WTC11 (cell line): ENCODE measurements at regions not wholly inside any gene's neighbourhood (a gene's known extent, or its start where the extent isn't known, plus 50 kb on each side); places are given as distances from the start of the nearest gene placed in this dataset.

ENCODE experiments used
- ATAC-seq: fragments of 200-7000 bp; cut with Tn5 transposase; 2 replicates; pipeline ENCODE4 v1.10.0; 2021; ENCODE audit warnings: mild to moderate bottlenecking, moderate library complexity
- CTCF ChIA-PET: fragments of 300-600 bp; sonication (Branson Sonifier 250); formaldehyde crosslinking; loops from one replicate; lab custom pipeline; 2021; ENCODE audit warnings: antibody characterized with exemption; lab: Charles Lee
- POLR2A ChIA-PET: fragments of 350-600 bp; sonication (Branson Sonifier 250); formaldehyde crosslinking; loops from one replicate; lab custom pipeline; 2021; ENCODE audit warnings: antibody characterized with exemption; lab: Charles Lee
- DNase-seq: peaks from one replicate; pipeline ENCODE4 v3.0.0; 2021; ENCODE audit warnings: low spot score
- H3K27ac Mint-ChIP-seq: 2 replicates; pipeline ENCODE4 v1.8.0; 2021; ENCODE audit warnings: mixed read lengths
- H3K27me3 Mint-ChIP-seq: 2 replicates; pipeline ENCODE4 v1.8.0; 2021; ENCODE audit warnings: low read depth, mild to moderate bottlenecking, moderate library complexity, mixed read lengths
- H3K36me3 Mint-ChIP-seq: 2 replicates; pipeline ENCODE4 v1.8.0; 2021; ENCODE audit warnings: mixed read lengths
- H3K4me1 Mint-ChIP-seq: 2 replicates; pipeline ENCODE4 v1.8.0; 2022; ENCODE audit warnings: mixed read lengths
- H3K4me3 Mint-ChIP-seq: 2 replicates; pipeline ENCODE4 v1.8.0; 2021; ENCODE audit warnings: mild to moderate bottlenecking, moderate library complexity, mixed read lengths
- H3K9me3 Mint-ChIP-seq: 2 replicates; pipeline ENCODE4 v1.8.0; 2021; ENCODE audit warnings: mixed read lengths
- AFF4 ChIP-seq: sonication (generic); formaldehyde crosslinking; IDR thresholded peaks from 2 replicates; pipeline ENCODE4 v1.8.1; 2023; ENCODE audit warnings: mild to moderate bottlenecking, missing genetic modification reagents, borderline replicate concordance
- ATF1 ChIP-seq: sonication (generic); formaldehyde crosslinking; IDR thresholded peaks from 2 replicates; pipeline ENCODE4 v1.8.1; 2023; ENCODE audit warnings: mild to moderate bottlenecking, moderate library complexity, missing genetic modification reagents
- ATF2 ChIP-seq: sonication (generic); formaldehyde crosslinking; IDR thresholded peaks from 2 replicates; pipeline ENCODE4 v1.8.1; 2022; ENCODE audit warnings: low read depth, missing genetic modification reagents, borderline replicate concordance
- E2F5 ChIP-seq: sonication (generic); formaldehyde crosslinking; IDR thresholded peaks from 2 replicates; pipeline ENCODE4 v1.8.1; 2022; ENCODE audit warnings: mild to moderate bottlenecking, moderate library complexity, missing genetic modification reagents
- EMX1 ChIP-seq: fragments of 250-450 bp; sonication (Bioruptor Pico); IDR thresholded peaks from 2 replicates; pipeline ENCODE4 v1.8.0; 2021; ENCODE audit warnings: mild to moderate bottlenecking
- ERG ChIP-seq: fragments of 250-450 bp; sonication (Bioruptor Pico); IDR thresholded peaks from 2 replicates; pipeline ENCODE4 v1.8.0; 2021; ENCODE audit warnings: mild to moderate bottlenecking
- FOXJ3 ChIP-seq: sonication (generic); formaldehyde crosslinking; IDR thresholded peaks from 2 replicates; pipeline ENCODE4 v1.9.0; 2021; ENCODE audit warnings: missing genetic modification reagents, mild to moderate bottlenecking, borderline replicate concordance
- FOXK1 ChIP-seq: sonication (generic); formaldehyde crosslinking; IDR thresholded peaks from 2 replicates; pipeline ENCODE4 v1.8.0; 2022; ENCODE audit warnings: mild to moderate bottlenecking, moderate library complexity, missing genetic modification reagents
- MXD4 ChIP-seq: fragments of 250-450 bp; sonication (Bioruptor Pico); IDR thresholded peaks from 2 replicates; pipeline ENCODE4 v1.8.0; 2021; ENCODE audit warnings: mild to moderate bottlenecking, moderate library complexity, borderline replicate concordance
- MYBL2 ChIP-seq: sonication (generic); formaldehyde crosslinking; IDR thresholded peaks from 2 replicates; pipeline ENCODE4 v1.8.1; 2023; ENCODE audit warnings: mild to moderate bottlenecking, moderate library complexity, missing genetic modification reagents
- NR3C1 ChIP-seq: sonication (generic); formaldehyde crosslinking; conservative IDR thresholded peaks from 2 replicates; pipeline ENCODE4 v1.8.1; 2023; ENCODE audit warnings: low read depth, mild to moderate bottlenecking, missing genetic modification reagents
- PRDM15 ChIP-seq: sonication (generic); formaldehyde crosslinking; IDR thresholded peaks from 2 replicates; pipeline ENCODE4 v1.8.0; 2022; ENCODE audit warnings: missing genetic modification reagents
- TEAD1 ChIP-seq: sonication (generic); formaldehyde crosslinking; IDR thresholded peaks from 2 replicates; pipeline ENCODE4 v1.8.0; 2022; ENCODE audit warnings: mild to moderate bottlenecking, missing genetic modification reagents
- ZBTB21 ChIP-seq: sonication (generic); formaldehyde crosslinking; IDR thresholded peaks from 2 replicates; pipeline ENCODE4 v1.8.1; 2023; ENCODE audit warnings: mild to moderate bottlenecking, missing genetic modification reagents, borderline replicate concordance
- ZNF396 ChIP-seq: fragments of 250-450 bp; sonication (Bioruptor Pico); IDR thresholded peaks from 2 replicates; pipeline ENCODE4 v1.8.0; 2021; ENCODE audit warnings: mild to moderate bottlenecking, moderate library complexity, borderline replicate concordance
- ZSCAN18 ChIP-seq: fragments of 250-450 bp; sonication (Bioruptor Pico); IDR thresholded peaks from 2 replicates; pipeline ENCODE4 v2.1.2; 2022; ENCODE audit warnings: mild to moderate bottlenecking, moderate library complexity

- TF ChIP-seq ATF2 (CRISPR knock-in tag) (no peak), ATF1 (CRISPR knock-in tag) (no peak), TEAD1 (no peak), E2F5 (CRISPR knock-in tag) (no peak), ERG (no peak), NR3C1 (CRISPR knock-in tag) (no peak), ZBTB21 (CRISPR knock-in tag) (no peak), MXD4 (no peak), MYBL2 (CRISPR knock-in tag) (no peak), FOXJ3 (CRISPR knock-in tag) (no peak)
- TF ChIP-seq, all 79 proteins: peak for 0
These were observed 593.5 kb upstream of the MGMT start (continued) for GRCh38 chr10:128873411-128874054.

- H3K4me1 Mint-ChIP-seq = no peaks in the 10 kb centered on the region
- no peak overlapping the region for H3K4me3 Mint-ChIP-seq
- CTCF ChIA-PET = no interaction called here
- no peaks in the 10 kb centered on the region for H3K27me3 Mint-ChIP-seq
- DNase-seq (no peak), ATAC-seq (no peak)
- peaks cover 14% of the 10 kb centered on the region; the same call in 1 of the 2 replicates for H3K9me3 Mint-ChIP-seq
- no peak overlapping the region for H3K27ac Mint-ChIP-seq
- no peaks in the 10 kb centered on the region for H3K36me3 Mint-ChIP-seq
- POLR2A ChIA-PET = no interaction called here
- TF ChIP-seq EMX1 (CRISPR knock-in tag) (no peak), ERG (no peak), AFF4 (no peak), PRDM15 (CRISPR knock-in tag) (no peak), ATF1 (CRISPR knock-in tag) (no peak), FOXK1 (CRISPR knock-in tag) (no peak), ZNF396 (no peak), MXD4 (no peak), ZSCAN18 (no peak)
These were observed 592.7 kb upstream of the MGMT start for GRCh38 chr10:128874331-128874730.
